HepG2 (cell line): ENCODE measurements at regions not wholly inside any gene's neighbourhood (a gene's known extent, or its start where the extent isn't known, plus 50 kb on each side); places are given as distances from the start of the nearest gene placed in this dataset.

Source experiments
- ATAC-seq: fragments of 200-7000 bp; cut with Tn5 transposase; 3 replicates; pipeline ENCODE4 v1.9.1; 2020; ENCODE audit warnings: mild to moderate bottlenecking, moderate library complexity
- BruUV-seq: library from RNA; stranded (reverse); fragments of 400-500 nt; replicated peaks from 2 replicates; lab custom pipeline; 2021; lab: Mats Ljungman, UMichigan
- CTCF ChIA-PET: fragments of 300-600 bp; formaldehyde crosslinking; extraction: SDS; loops from one replicate; lab custom pipeline; 2021; ENCODE audit warnings: low total read pairs, inconsistent platforms, low intra/inter-chr PET ratio; lab: Yijun Ruan, JAX
- POLR2A ChIA-PET: fragments of 350-600 bp; sonication (Branson Sonifier 250); formaldehyde crosslinking; loops from one replicate; lab custom pipeline; 2020; ENCODE audit warnings: antibody characterized with exemption, inconsistent platforms; lab: Yijun Ruan, JAX
- DNase-seq: peaks from one replicate; pipeline ENCODE4 v3.0.0-alpha.2; 2015; ENCODE audit warnings: low spot score
- FAIRE-seq: peaks from 3 replicates; lab custom pipeline; 2011; peaks lifted over from hg19 to GRCh38; lab: Jason Lieb, UNC
- H2AFZ ChIP-seq: one replicate; pipeline ENCODE4 v1.6.1; 2011; ENCODE audit warnings: low read length, inconsistent platforms
- H3K27ac ChIP-seq: fragments of 300-600 bp; 3 replicates; pipeline ENCODE4 v1.8.0; 2011; ENCODE audit warnings: mixed run types, mild to moderate bottlenecking, mixed read lengths, low read length, inconsistent platforms; ENCODE audit not compliant: insufficient read depth; ENCODE audit errors: extremely low read length
- H3K27me3 ChIP-seq, 2 experiments: fragments of 200-600 bp in 1 of 2; 2 replicates in 1 of 2; 3 replicates in 1 of 2; pipeline versions ENCODE4 v1.6.0 to v1.8.0; 2011; ENCODE audit warnings: low read length in 2 of 2, mild to moderate bottlenecking in 2 of 2, moderate library complexity in 2 of 2, inconsistent platforms in 1 of 2; ENCODE audit not compliant: insufficient read depth in 2 of 2, control insufficient read depth in 1 of 2
- H3K36me3 ChIP-seq, 2 experiments: fragments of 200-600 bp in 1 of 2; replicated peaks in 1 of 2; 2 replicates in 1 of 2; 3 replicates in 1 of 2; pipeline versions ENCODE4 v1.5.1 to v1.8.0; 2011; ENCODE audit warnings: low read length in 2 of 2, inconsistent platforms in 1 of 2; ENCODE audit not compliant: insufficient read depth in 2 of 2, control insufficient read depth in 1 of 2
- H3K4me1 ChIP-seq: 2 replicates; pipeline ENCODE4 v1.5.1; 2012; ENCODE audit warnings: low read length, inconsistent platforms; ENCODE audit not compliant: insufficient read depth
- H3K4me2 ChIP-seq: 2 replicates; pipeline ENCODE4 v1.6.0; 2011; ENCODE audit warnings: low read depth, low read length, inconsistent platforms
- H3K4me3 ChIP-seq, 3 experiments: fragments of 200-600 bp in 1 of 3; sonication (generic), shearing (Covaris generic) in 1 of 3; replicated peaks in 1 of 3; 2 replicates each; pipeline ENCODE4 v1.5.1; 2011 to 2016; ENCODE audit warnings: low read length in 3 of 3, inconsistent platforms in 2 of 3, low read depth in 2 of 3, mild to moderate bottlenecking in 2 of 3, control low read depth in 1 of 3, mixed read lengths in 1 of 3; ENCODE audit not compliant: insufficient read depth in 1 of 3
- H3K79me2 ChIP-seq: one replicate; pipeline ENCODE4 v1.6.1; 2011; ENCODE audit warnings: low read length, inconsistent platforms; ENCODE audit not compliant: insufficient read depth
- H3K9ac ChIP-seq: 2 replicates; pipeline ENCODE4 v1.6.0; 2011; ENCODE audit warnings: mild to moderate bottlenecking, low read depth, low read length, inconsistent platforms; ENCODE audit not compliant: insufficient read depth
- H3K9me3 ChIP-seq: 2 replicates; pipeline ENCODE4 v1.5.1; 2012; ENCODE audit warnings: mild to moderate bottlenecking, low read length
- H4K20me1 ChIP-seq: 2 replicates; pipeline ENCODE4 v1.6.0; 2011; ENCODE audit warnings: inconsistent platforms, mild to moderate bottlenecking, low read length, moderate library complexity; ENCODE audit not compliant: insufficient read depth
- CAMTA2 ChIP-seq: sonication (generic); formaldehyde crosslinking; IDR thresholded peaks from 2 replicates; pipeline ENCODE4 v1.4.0; 2020; ENCODE audit warnings: mild to moderate bottlenecking, missing genetic modification reagents, borderline replicate concordance
- ELK4 ChIP-seq: sonication (generic); formaldehyde crosslinking; IDR thresholded peaks from 2 replicates; pipeline ENCODE4 v1.9.0; 2021; ENCODE audit warnings: missing genetic modification reagents, borderline replicate concordance
- RFX1 ChIP-seq: fragments of 450-650 bp; IDR thresholded peaks from 2 replicates; pipeline ENCODE4 v1.6.1; 2017
- SNRNP70 ChIP-seq: fragments of 200-400 bp; formaldehyde crosslinking; IDR thresholded peaks from 2 replicates; pipeline ENCODE4 v1.6.1; 2017; ENCODE audit warnings: mild to moderate bottlenecking, low read depth, low read length, moderate library complexity
- STAG1 ChIP-seq: sonication (generic); formaldehyde crosslinking; IDR thresholded peaks from 2 replicates; pipeline ENCODE4 v1.4.0; 2020; ENCODE audit warnings: missing genetic modification reagents
- UBTF ChIP-seq: sonication (generic); formaldehyde crosslinking; IDR thresholded peaks from 2 replicates; pipeline ENCODE4 v1.4.0; 2020; ENCODE audit warnings: mild to moderate bottlenecking, missing genetic modification reagents
- ZFAT ChIP-seq: sonication (generic); formaldehyde crosslinking; conservative IDR thresholded peaks from 2 replicates; pipeline ENCODE4 v1.8.1; 2023; ENCODE audit warnings: missing genetic modification reagents, inconsistent platforms
- ZNF205 ChIP-seq: IDR thresholded peaks from 2 replicates; pipeline ENCODE4 v1.6.1; 2018; ENCODE audit warnings: missing biosample characterization, missing genetic modification reagents
- ZNF383 ChIP-seq: sonication (generic); formaldehyde crosslinking; IDR thresholded peaks from 2 replicates; pipeline ENCODE4 v1.4.0; 2020; ENCODE audit warnings: missing genetic modification reagents, mild to moderate bottlenecking, borderline replicate concordance
- WGBS: methylation state at CpG from one replicate; pipeline ENCODE4 v1.1.6; 2017; ENCODE audit warnings: low lambda C conversion rate; 5-methylcytosine and 5-hydroxymethylcytosine counted together
- in situ Hi-C: cut with HindIII; loops from 2 replicates; pipeline ENCODE4 v1.10.0; 2017; ENCODE audit warnings: low pct_unique_long_range_greater_than_20kb; ENCODE audit not compliant: extremely low pct_ligation_motif_present
- intact Hi-C: fragments of 100-400 bp; cut with micrococcal nuclease; formaldehyde crosslinking; loops from one replicate; pipeline ENCODE4 v1.10.0; 2022; ENCODE audit not compliant: unreplicated experiment
- TF ChIP-seq, protein P1 (sequence below), 2 experiments: sonication (generic) in 1 of 2; formaldehyde crosslinking in 1 of 2; IDR thresholded peaks; 2 replicates each; pipeline versions ENCODE4 v1.4.0 to v1.6.1; 2016 to 2020; ENCODE audit warnings: borderline replicate concordance in 1 of 2, low read depth in 1 of 2, mild to moderate bottlenecking in 1 of 2, missing genetic modification reagents in 1 of 2

GRCh38 chr4:100736641-100737451, 219.0 kb upstream of the EMCN start:
- ATAC-seq (no peak), DNase-seq (no peak), FAIRE-seq (no peak)
- in situ Hi-C loops (no loop called here), intact Hi-C loops (no loop called here)
- TF ChIP-seq CAMTA2 (no peak), ZFAT (CRISPR knock-in tag) (no peak)
- no peak overlapping the region for H3K4me2 ChIP-seq
- no peaks in the 10 kb centered on the region for H3K36me3 ChIP-seq
- H3K9me3 ChIP-seq: peaks cover 9% of the 10 kb centered on the region; the same call in 1 of the 2 replicates
- H3K9ac ChIP-seq: no peak overlapping the region
- no peaks in the 10 kb centered on the region for H3K27me3 ChIP-seq
- CTCF ChIA-PET: no interaction called here
- H3K4me1 ChIP-seq: no peaks in the 10 kb centered on the region
- no peak overlapping the region for H3K27ac ChIP-seq
- POLR2A ChIA-PET: no interaction called here
- WGBS: 0% methylated on average over 2 of the region's 2 CpGs
- H3K79me2 ChIP-seq: no peaks in the 10 kb centered on the region
- no peak overlapping the region for H2AFZ ChIP-seq
- no TSS peak for BruUV-seq
- no peaks in the 10 kb centered on the region for H4K20me1 ChIP-seq
- no peak overlapping the region for H3K4me3 ChIP-seq

DNA sequence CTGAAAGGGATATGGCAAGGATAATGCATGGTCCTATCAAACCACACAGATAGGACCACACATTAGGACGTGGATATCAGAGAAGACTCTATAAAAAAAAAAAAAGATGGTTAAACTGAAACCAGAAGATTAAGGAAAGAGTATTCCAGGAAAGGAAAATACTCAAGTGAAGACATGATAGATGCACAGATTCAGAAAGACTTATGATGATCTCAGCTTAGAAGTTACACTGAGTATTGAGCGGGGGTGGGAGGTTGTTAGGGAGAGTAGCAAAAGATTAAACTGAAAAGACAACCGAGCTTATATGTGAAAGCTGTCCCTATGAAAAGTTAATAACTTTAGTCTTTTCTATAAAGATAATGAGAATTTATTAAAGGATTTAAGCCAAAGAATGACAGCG, 211.0 kb upstream of the EMCN start:
- in situ Hi-C loops: no loop called here
- TF ChIP-seq, protein P1, sequence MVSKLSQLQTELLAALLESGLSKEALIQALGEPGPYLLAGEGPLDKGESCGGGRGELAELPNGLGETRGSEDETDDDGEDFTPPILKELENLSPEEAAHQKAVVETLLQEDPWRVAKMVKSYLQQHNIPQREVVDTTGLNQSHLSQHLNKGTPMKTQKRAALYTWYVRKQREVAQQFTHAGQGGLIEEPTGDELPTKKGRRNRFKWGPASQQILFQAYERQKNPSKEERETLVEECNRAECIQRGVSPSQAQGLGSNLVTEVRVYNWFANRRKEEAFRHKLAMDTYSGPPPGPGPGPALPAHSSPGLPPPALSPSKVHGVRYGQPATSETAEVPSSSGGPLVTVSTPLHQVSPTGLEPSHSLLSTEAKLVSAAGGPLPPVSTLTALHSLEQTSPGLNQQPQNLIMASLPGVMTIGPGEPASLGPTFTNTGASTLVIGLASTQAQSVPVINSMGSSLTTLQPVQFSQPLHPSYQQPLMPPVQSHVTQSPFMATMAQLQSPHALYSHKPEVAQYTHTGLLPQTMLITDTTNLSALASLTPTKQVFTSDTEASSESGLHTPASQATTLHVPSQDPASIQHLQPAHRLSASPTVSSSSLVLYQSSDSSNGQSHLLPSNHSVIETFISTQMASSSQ (IDR thresholded peaks at IDR 0.05; ENCODE audit: low read depth): no peak
- TF ChIP-seq, protein P1 (CRISPR knock-in tag; IDR thresholded peaks at IDR 0.05; ENCODE audit: borderline replicate concordance): no peak
- TF ChIP-seq ZNF383 (CRISPR knock-in tag) (no peak), ZNF205 (CRISPR knock-in tag) (no peak), STAG1 (CRISPR knock-in tag) (no peak), SNRNP70 (no peak), RFX1 (no peak), ELK4 (no peak), UBTF (CRISPR knock-in tag) (no peak)

More for the DNA sequence above, 211.0 kb upstream of the EMCN start:
- H2AFZ ChIP-seq: no peak overlapping the region
- ChIA-PET CTCF (no interaction called here), POLR2A (no interaction called here)
- no peaks in the 10 kb centered on the region for H3K79me2 ChIP-seq
- no peaks in the 10 kb centered on the region for H3K36me3 ChIP-seq
- ATAC-seq: no peak
- 25% methylated on average over 4 of the region's 4 CpGs for WGBS
- H3K27me3 ChIP-seq: no peaks in the 10 kb centered on the region
- H4K20me1 ChIP-seq: no peaks in the 10 kb centered on the region
- no peaks in the 10 kb centered on the region for H3K4me1 ChIP-seq
- intact Hi-C loops: no loop called here
- no peak for DNase-seq
- no peak overlapping the region for H3K4me3 ChIP-seq
- no peak for FAIRE-seq
- no peak overlapping the region for H3K27ac ChIP-seq
- no TSS peak for BruUV-seq
- no peak overlapping the region for H3K4me2 ChIP-seq
- no peak overlapping the region for H3K9ac ChIP-seq
- 0 out of 2 replicates have a peak, but pooled peaks cover 4% of the 10 kb centered on the region for H3K9me3 ChIP-seq
